ACC112 (cell line): ENCODE measurements at regions not wholly inside any gene's neighbourhood (a gene's known extent, or its start where the extent isn't known, plus 50 kb on each side); places are given as distances from the start of the nearest gene placed in this dataset.
"Not testable (repeated sequence)": the region's sequence is repeated elsewhere in the genome, so short reads cannot be mapped to it uniquely, and the experiment has no call there.

Source experiments
- H2AFZ ChIP-seq: fragments of 200-600 bp; sonication (generic); one replicate; pipeline ENCODE4 v1.6.0; 2017; ENCODE audit warnings: antibody characterized with exemption, low read length; ENCODE audit not compliant: unreplicated experiment
- H3K27ac ChIP-seq: fragments of 200-600 bp; sonication (generic); 2 replicates; pipeline ENCODE4 v1.5.1; 2014; ENCODE audit warnings: low read depth, mild to moderate bottlenecking, antibody characterized with exemption, low read length, moderate library complexity
- H3K27me3 ChIP-seq: fragments of 200-600 bp; sonication (generic); 2 replicates; pipeline ENCODE4 v1.6.1; 2014; ENCODE audit warnings: mild to moderate bottlenecking, antibody characterized with exemption, low read length, moderate library complexity, mixed read lengths; ENCODE audit not compliant: insufficient read depth
- H3K36me3 ChIP-seq: fragments of 200-600 bp; sonication (generic); 2 replicates; pipeline ENCODE4 v1.6.1; 2016; ENCODE audit warnings: mild to moderate bottlenecking, antibody characterized with exemption, low read length, moderate library complexity, mixed read lengths; ENCODE audit not compliant: insufficient read depth
- H3K4me1 ChIP-seq: fragments of 200-600 bp; sonication (generic); one replicate; pipeline ENCODE4 v1.6.1; 2016; ENCODE audit warnings: low read length, mixed read lengths; ENCODE audit not compliant: insufficient read depth, unreplicated experiment, control insufficient read depth
- H3K4me3 ChIP-seq: fragments of 200-600 bp; sonication (generic); 2 replicates; pipeline ENCODE4 v1.5.1; 2014; ENCODE audit warnings: mild to moderate bottlenecking, low read depth, low read length
- H3K79me2 ChIP-seq: fragments of 200-600 bp; sonication (generic); one replicate; pipeline ENCODE4 v1.6.0; 2016; ENCODE audit warnings: low read length; ENCODE audit not compliant: control insufficient read depth, unreplicated experiment, insufficient read depth

GRCh38 chr11:100528872-100529416 is 158.1 kb upstream of the ARHGAP42 start:
- H3K79me2 ChIP-seq = no peaks in the 10 kb centered on the region
- no peak overlapping the region for H3K27ac ChIP-seq
- H3K4me3 ChIP-seq = no peak overlapping the region
- no peaks in the 10 kb centered on the region for H3K4me1 ChIP-seq
- no peak overlapping the region for H2AFZ ChIP-seq
- H3K36me3 ChIP-seq = no peaks in the 10 kb centered on the region
- no peaks in the 10 kb centered on the region for H3K27me3 ChIP-seq

GRCh38 chr11:100531290-100531689 is 155.8 kb upstream of the ARHGAP42 start:
- not testable (repeated sequence) for H2AFZ ChIP-seq, H3K27ac ChIP-seq, H3K4me1 ChIP-seq, H3K4me3 ChIP-seq, H3K36me3 ChIP-seq, H3K79me2 ChIP-seq, H3K27me3 ChIP-seq

GRCh38 chr11:100536979-100537378 is 150.1 kb upstream of the ARHGAP42 start:
- Histone ChIP-seq H3K27me3 (peaks cover 17% of the 10 kb centered on the region; the same call in 1 of the 2 replicates), H3K4me3 (no peak overlapping the region), H2AFZ (no peak overlapping the region), H3K4me1 (no peaks in the 10 kb centered on the region), H3K27ac (no peak overlapping the region), H3K79me2 (no peaks in the 10 kb centered on the region), H3K36me3 (no peaks in the 10 kb centered on the region)

GRCh38 chr11:100543386-100543785 is 143.7 kb upstream of the ARHGAP42 start:
- Histone ChIP-seq H2AFZ (no peak overlapping the region), H3K79me2 (no peaks in the 10 kb centered on the region), H3K36me3 (no peaks in the 10 kb centered on the region), H3K27ac (no peak overlapping the region), H3K27me3 (peaks cover 23% of the 10 kb centered on the region), H3K4me3 (no peak overlapping the region), H3K4me1 (no peaks in the 10 kb centered on the region)

GRCh38 chr11:100545556-100545955 is 141.5 kb upstream of the ARHGAP42 start:
- Histone ChIP-seq H3K36me3 (no peaks in the 10 kb centered on the region), H3K4me3 (no peak overlapping the region), H3K4me1 (no peaks in the 10 kb centered on the region), H2AFZ (no peak overlapping the region), H3K27ac (no peak overlapping the region), H3K27me3 (peaks cover 16% of the 10 kb centered on the region), H3K79me2 (no peaks in the 10 kb centered on the region)

GRCh38 chr11:100545970-100546369 is 141.1 kb upstream of the ARHGAP42 start:
- Histone ChIP-seq H3K27ac (no peak overlapping the region), H3K36me3 (no peaks in the 10 kb centered on the region), H3K27me3 (peaks cover 15% of the 10 kb centered on the region)

GRCh38 chr11:100546714-100547113 is 140.4 kb upstream of the ARHGAP42 start:
- H3K4me3 ChIP-seq = no peak overlapping the region
- H2AFZ ChIP-seq = no peak overlapping the region
- no peaks in the 10 kb centered on the region for H3K4me1 ChIP-seq
- H3K27me3 ChIP-seq = peaks cover 12% of the 10 kb centered on the region
- no peaks in the 10 kb centered on the region for H3K79me2 ChIP-seq
- H3K36me3 ChIP-seq = no peaks in the 10 kb centered on the region
- no peak overlapping the region for H3K27ac ChIP-seq

More at GRCh38 chr11:100545970-100546369, 141.1 kb upstream of the ARHGAP42 start:
- no peak overlapping the region for H3K4me3 ChIP-seq
- H2AFZ ChIP-seq = no peak overlapping the region
- H3K4me1 ChIP-seq = no peaks in the 10 kb centered on the region
- H3K79me2 ChIP-seq = no peaks in the 10 kb centered on the region

GRCh38 chr11:100550298-100550697 is 136.8 kb upstream of the ARHGAP42 start:
- no peaks in the 10 kb centered on the region for H3K4me1 ChIP-seq
- no peak overlapping the region for H3K27ac ChIP-seq
- peaks cover 22% of the 10 kb centered on the region; the same call in 1 of the 2 replicates for H3K27me3 ChIP-seq

GRCh38 chr11:100550912-100551632 is 136.0 kb upstream of the ARHGAP42 start:
- Histone ChIP-seq H3K36me3 (no peaks in the 10 kb centered on the region), H2AFZ (no peak overlapping the region), H3K79me2 (no peaks in the 10 kb centered on the region), H3K27ac (no peak overlapping the region), H3K4me1 (no peaks in the 10 kb centered on the region), H3K27me3 (peaks cover 28% of the 10 kb centered on the region; the same call in 1 of the 2 replicates), H3K4me3 (no peak overlapping the region)

More at GRCh38 chr11:100550298-100550697, 136.8 kb upstream of the ARHGAP42 start:
- no peaks in the 10 kb centered on the region for H3K79me2 ChIP-seq
- no peak overlapping the region for H2AFZ ChIP-seq
- H3K36me3 ChIP-seq = no peaks in the 10 kb centered on the region
- H3K4me3 ChIP-seq = no peak overlapping the region

GRCh38 chr11:100555931-100556330 is 131.2 kb upstream of the ARHGAP42 start:
- Histone ChIP-seq H3K27ac (no peak overlapping the region), H2AFZ (no peak overlapping the region), H3K36me3 (no peaks in the 10 kb centered on the region), H3K4me3 (no peak overlapping the region), H3K27me3 (peaks cover 38% of the 10 kb centered on the region; the same call in 1 of the 2 replicates), H3K4me1 (no peaks in the 10 kb centered on the region), H3K79me2 (no peaks in the 10 kb centered on the region)

GRCh38 chr11:100556781-100557180 is 130.3 kb upstream of the ARHGAP42 start:
- no peak overlapping the region for H2AFZ ChIP-seq
- no peak overlapping the region for H3K4me3 ChIP-seq
- peaks cover 33% of the 10 kb centered on the region; the same call in 1 of the 2 replicates for H3K27me3 ChIP-seq
- H3K79me2 ChIP-seq = no peaks in the 10 kb centered on the region
- no peak overlapping the region for H3K27ac ChIP-seq
- H3K4me1 ChIP-seq = peaks cover 5% of the 10 kb centered on the region
- H3K36me3 ChIP-seq = no peaks in the 10 kb centered on the region
